ENCODE measurements at regions not wholly inside any gene's neighbourhood (a gene's known extent, or its start where the extent isn't known, plus 50 kb on each side); places are given as distances from the start of the nearest gene placed in this dataset.

- H3K27me3 Mint-ChIP-seq, result peaks cover 7% of the 10 kb centered on the region
- H3K9me3 Mint-ChIP-seq, result no peaks in the 10 kb centered on the region
- H3K27ac Mint-ChIP-seq, result no peak overlapping the region
- H3K4me1 Mint-ChIP-seq, result no peaks in the 10 kb centered on the region
- no peaks in the 10 kb centered on the region for H3K36me3 Mint-ChIP-seq
- no peak overlapping the region for H3K4me3 Mint-ChIP-seq
- no peak for ATAC-seq
Measured at GRCh38 chr5:171582849-171583248, 163.4 kb downstream of the FGF18 start.

DNA sequence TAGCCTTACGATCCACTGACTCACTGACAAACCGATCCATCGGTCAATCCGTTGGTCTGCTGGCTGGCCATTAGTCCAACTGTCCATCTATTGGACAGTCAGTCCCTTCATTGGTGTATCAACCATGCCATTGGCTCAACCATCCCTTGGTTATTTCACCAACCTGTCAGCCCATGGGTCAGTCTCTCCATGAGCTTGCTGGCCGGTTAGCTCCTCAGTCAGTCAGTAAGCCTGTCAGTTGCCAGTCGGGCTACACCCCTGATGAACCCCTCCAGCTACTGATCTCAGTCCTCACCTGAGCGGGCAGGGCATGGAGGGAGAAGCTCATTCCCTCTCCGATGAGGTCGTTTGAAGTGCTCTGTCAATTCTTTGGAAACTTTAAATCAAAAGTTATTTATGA lies 166.5 kb downstream of the FGF18 start:
- Mint-ChIP-seq H3K9me3 (no peaks in the 10 kb centered on the region), H3K36me3 (no peaks in the 10 kb centered on the region), H3K27me3 (peaks cover 7% of the 10 kb centered on the region), H3K4me3 (no peak overlapping the region), H3K27ac (no peak overlapping the region), H3K4me1 (no peaks in the 10 kb centered on the region)
- no peak for ATAC-seq

DNA sequence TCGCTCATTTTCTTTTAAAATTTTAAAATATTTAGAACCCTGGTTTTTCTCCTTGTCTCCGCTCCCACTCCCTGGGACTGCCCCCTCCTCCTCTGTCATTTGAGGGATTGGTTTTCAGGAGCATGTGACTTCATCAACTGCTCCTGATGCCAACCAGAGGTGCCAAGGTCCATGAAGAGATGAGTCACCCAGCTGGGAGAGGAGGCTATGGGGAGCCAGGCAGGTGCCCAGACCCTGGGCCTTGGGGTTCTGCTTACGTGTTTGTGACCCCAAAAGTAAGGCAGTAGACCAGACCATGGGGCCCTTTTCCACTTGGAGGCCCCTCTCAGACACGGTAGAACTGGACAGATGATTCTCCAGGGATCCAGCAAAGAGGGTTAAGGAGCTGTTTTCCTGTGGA lies 167.0 kb downstream of the FGF18 start:
- Mint-ChIP-seq H3K4me3 (no peak overlapping the region), H3K9me3 (no peaks in the 10 kb centered on the region), H3K27me3 (peaks cover 7% of the 10 kb centered on the region), H3K4me1 (no peaks in the 10 kb centered on the region), H3K27ac (no peak overlapping the region), H3K36me3 (no peaks in the 10 kb centered on the region)
- no peak for ATAC-seq

DNA sequence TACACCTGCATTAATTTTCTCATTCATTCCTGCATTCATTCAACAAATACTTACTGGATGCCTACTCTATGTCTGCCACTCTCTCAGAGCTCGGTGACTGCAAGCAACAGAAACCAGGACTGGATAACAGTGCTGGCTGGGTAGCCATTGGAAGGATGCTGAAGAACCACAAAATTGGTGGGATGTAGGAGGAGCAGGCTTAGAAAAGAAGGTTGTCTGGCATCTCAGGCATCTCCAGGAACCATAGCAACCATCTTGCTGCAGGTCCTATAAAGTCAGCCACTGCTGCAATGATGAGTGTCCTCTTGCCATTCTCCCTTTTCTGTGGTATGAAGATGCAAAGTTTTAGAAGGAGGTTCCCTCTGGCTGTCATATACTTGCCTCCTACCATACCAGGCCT lies 168.6 kb downstream of the FGF18 start:
- H3K27ac Mint-ChIP-seq, result no peak overlapping the region
- no peaks in the 10 kb centered on the region for H3K36me3 Mint-ChIP-seq
- no peaks in the 10 kb centered on the region for H3K4me1 Mint-ChIP-seq
- no peak overlapping the region for H3K4me3 Mint-ChIP-seq
- no peak for ATAC-seq
- peaks cover 7% of the 10 kb centered on the region for H3K27me3 Mint-ChIP-seq
- no peaks in the 10 kb centered on the region for H3K9me3 Mint-ChIP-seq

- H3K4me1 Mint-ChIP-seq, result no peaks in the 10 kb centered on the region
- H3K27me3 Mint-ChIP-seq, result peaks cover 7% of the 10 kb centered on the region
- H3K27ac Mint-ChIP-seq, result no peak overlapping the region
- no peaks in the 10 kb centered on the region for H3K36me3 Mint-ChIP-seq
- ATAC-seq, result no peak
- no peak overlapping the region for H3K4me3 Mint-ChIP-seq
- H3K9me3 Mint-ChIP-seq, result no peaks in the 10 kb centered on the region
Measured at GRCh38 chr5:171588790-171589189, 169.3 kb downstream of the FGF18 start.

DNA sequence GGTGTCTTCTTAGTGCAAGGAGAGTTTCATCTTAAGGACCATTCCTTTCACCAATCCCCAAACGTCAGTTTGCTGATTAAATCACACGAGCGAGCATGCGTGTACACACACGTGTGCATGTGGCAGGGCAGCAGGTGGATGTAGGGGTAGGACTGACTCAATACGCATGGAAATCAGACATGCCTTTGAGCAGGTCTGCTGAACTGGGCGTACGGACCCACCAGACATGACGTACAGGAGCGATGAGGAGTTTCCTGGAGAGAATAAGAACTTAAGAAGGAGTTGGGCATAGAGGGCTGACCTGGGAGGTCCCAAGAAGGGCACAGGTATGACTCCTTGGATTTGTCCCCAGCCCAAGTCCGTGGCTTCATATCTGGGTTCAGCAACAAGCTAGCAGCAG lies 170.0 kb downstream of the FGF18 start:
- ATAC-seq, result no peak
- no peak overlapping the region for H3K4me3 Mint-ChIP-seq
- H3K36me3 Mint-ChIP-seq, result no peaks in the 10 kb centered on the region
- H3K27me3 Mint-ChIP-seq, result peaks cover 7% of the 10 kb centered on the region
- no peaks in the 10 kb centered on the region for H3K9me3 Mint-ChIP-seq
- H3K27ac Mint-ChIP-seq, result no peak overlapping the region
- H3K4me1 Mint-ChIP-seq, result no peaks in the 10 kb centered on the region

- H3K27ac Mint-ChIP-seq, result no peak overlapping the region
- no peak overlapping the region for H3K4me3 Mint-ChIP-seq
- H3K9me3 Mint-ChIP-seq, result no peaks in the 10 kb centered on the region
- H3K27me3 Mint-ChIP-seq, result peaks cover 13% of the 10 kb centered on the region
- no peaks in the 10 kb centered on the region for H3K36me3 Mint-ChIP-seq
- H3K4me1 Mint-ChIP-seq, result no peaks in the 10 kb centered on the region
- no peak for ATAC-seq
Measured at GRCh38 chr5:171592076-171592475, 172.6 kb downstream of the FGF18 start.

DNA sequence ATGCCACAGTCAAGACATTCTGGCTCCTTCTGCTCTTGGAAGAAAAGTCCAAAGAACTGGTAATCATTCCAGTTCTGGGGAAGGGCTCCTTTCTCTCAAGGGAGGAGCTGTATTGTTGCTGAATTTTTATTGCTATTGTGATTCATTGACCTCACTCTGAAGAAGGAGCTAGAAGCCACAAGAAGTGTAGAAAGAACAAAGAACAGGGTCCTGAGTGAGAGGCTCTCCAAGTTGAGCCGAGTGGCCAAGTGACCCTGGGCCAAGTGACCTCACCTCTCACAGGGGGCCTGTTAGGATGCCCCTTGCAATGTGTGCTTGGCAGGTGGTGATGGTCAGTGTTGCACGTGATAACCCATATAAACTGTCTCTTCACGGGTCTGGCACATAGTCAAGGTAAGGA lies 173.3 kb downstream of the FGF18 start:
- no peak for ATAC-seq
- Mint-ChIP-seq H3K9me3 (no peaks in the 10 kb centered on the region), H3K27ac (no peak overlapping the region), H3K4me3 (no peak overlapping the region), H3K4me1 (no peaks in the 10 kb centered on the region), H3K36me3 (no peaks in the 10 kb centered on the region), H3K27me3 (peaks cover 13% of the 10 kb centered on the region)

GRCh38 chr5:171593401-171593800 lies 174.0 kb downstream of the FGF18 start:
- Mint-ChIP-seq H3K4me3 (no peak overlapping the region), H3K27me3 (peaks cover 20% of the 10 kb centered on the region), H3K27ac (no peak overlapping the region), H3K4me1 (no peaks in the 10 kb centered on the region), H3K36me3 (no peaks in the 10 kb centered on the region), H3K9me3 (peaks cover 1% of the 10 kb centered on the region)
- ATAC-seq, result no peak

DNA sequence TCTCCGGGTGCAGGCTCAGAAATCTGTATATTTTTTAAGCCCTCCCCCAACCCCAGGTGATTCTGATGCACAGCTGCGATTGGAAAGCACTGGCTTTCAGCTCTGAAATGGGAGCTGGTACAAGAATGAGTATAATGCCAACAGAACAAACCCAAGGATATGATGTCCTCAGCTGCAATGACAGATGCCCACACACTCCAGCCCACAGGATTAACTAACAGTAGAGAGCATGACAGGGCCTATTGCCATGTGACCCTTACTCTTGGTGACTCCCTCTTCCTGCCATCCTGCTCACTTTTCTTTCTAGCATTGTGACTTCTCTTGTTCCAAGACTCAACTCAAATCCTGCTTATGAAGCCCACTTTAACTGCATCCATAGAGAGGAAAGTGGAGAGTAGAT lies 174.5 kb downstream of the FGF18 start:
- H3K4me1 Mint-ChIP-seq, result no peaks in the 10 kb centered on the region
- no peak for ATAC-seq
- no peaks in the 10 kb centered on the region for H3K36me3 Mint-ChIP-seq
- H3K4me3 Mint-ChIP-seq, result no peak overlapping the region
- H3K27ac Mint-ChIP-seq, result no peak overlapping the region
- H3K27me3 Mint-ChIP-seq, result peaks cover 26% of the 10 kb centered on the region
- H3K9me3 Mint-ChIP-seq, result peaks cover 6% of the 10 kb centered on the region

GRCh38 chr5:171595401-171595800 lies 176.0 kb downstream of the FGF18 start:
- no peak for ATAC-seq
- Mint-ChIP-seq H3K9me3 (peaks cover 6% of the 10 kb centered on the region), H3K36me3 (no peaks in the 10 kb centered on the region), H3K27me3 (peaks cover 27% of the 10 kb centered on the region), H3K4me1 (no peaks in the 10 kb centered on the region), H3K27ac (no peak overlapping the region), H3K4me3 (no peak overlapping the region)

- peak; percentile 14 for ATAC-seq
- H3K27me3 Mint-ChIP-seq, result peaks cover 27% of the 10 kb centered on the region
- H3K4me3 Mint-ChIP-seq, result no peak overlapping the region
- H3K9me3 Mint-ChIP-seq, result peaks cover 6% of the 10 kb centered on the region
- H3K4me1 Mint-ChIP-seq, result peaks cover 3% of the 10 kb centered on the region
- H3K27ac Mint-ChIP-seq, result no peak overlapping the region
- H3K36me3 Mint-ChIP-seq, result no peaks in the 10 kb centered on the region
Measured at GRCh38 chr5:171595801-171596231, 176.4 kb downstream of the FGF18 start.

DNA sequence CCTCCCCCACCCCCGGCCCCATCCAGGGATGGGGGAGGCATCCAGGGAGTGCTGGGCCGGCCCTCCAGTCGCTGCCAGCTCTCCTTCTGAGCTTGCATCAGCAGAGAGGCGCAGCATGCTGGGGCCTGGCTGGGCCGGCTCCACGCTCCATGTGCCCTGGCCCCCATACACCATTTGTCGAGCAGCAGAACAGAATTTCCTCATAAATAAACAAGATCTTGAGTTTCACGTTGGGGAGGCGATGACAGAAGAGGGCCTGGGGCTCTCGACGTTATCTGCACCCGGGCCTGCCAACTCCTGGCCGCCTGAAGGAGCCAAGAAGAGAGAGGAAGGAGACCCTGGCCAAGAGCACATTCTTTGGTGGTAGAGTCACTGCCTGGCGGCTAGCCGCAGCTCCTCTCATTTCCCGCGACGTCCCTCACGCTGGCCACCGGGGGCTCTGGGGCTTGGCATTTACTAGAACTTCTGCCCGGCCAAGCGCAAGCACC lies 177.0 kb downstream of the FGF18 start:
- Mint-ChIP-seq H3K4me1 (peaks cover 5% of the 10 kb centered on the region), H3K27ac (no peak overlapping the region), H3K4me3 (no peak overlapping the region), H3K36me3 (no peaks in the 10 kb centered on the region), H3K27me3 (peaks cover 27% of the 10 kb centered on the region), H3K9me3 (peaks cover 6% of the 10 kb centered on the region)
- ATAC-seq, result no peak

DNA sequence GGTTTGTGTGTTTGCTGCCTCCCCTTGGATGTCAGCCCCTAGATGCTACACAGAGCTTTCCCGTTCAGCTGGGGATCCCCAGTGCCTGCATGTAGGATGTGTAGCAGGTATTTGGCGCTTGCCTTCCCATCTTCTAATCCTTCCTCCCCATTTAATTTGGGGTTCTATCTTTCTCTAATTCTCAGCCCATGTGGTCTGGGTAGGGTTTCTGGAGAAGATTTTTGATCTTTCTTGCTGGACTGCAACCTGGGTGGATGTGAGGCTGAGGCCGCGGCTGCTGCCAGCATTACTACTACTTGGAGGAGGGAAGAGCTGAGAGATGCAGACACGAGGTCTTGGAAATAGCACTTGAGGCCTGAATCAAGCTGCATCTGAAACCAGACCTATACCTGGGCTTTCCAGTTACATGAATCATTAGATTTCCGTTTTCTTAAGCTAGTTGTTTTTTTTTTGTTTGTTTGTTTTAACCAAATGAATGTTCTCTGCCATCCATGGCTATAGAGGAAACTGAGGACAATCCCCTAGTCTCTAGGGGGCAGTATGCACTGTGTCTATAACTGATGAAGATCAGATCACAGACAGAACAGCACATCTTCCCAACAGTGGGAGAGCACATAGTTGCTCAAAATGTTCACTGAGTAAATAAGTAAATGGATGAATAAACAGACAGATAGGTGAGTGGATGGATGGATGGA lies 178.6 kb downstream of the FGF18 start:
- peaks cover 27% of the 10 kb centered on the region for H3K27me3 Mint-ChIP-seq
- no peaks in the 10 kb centered on the region for H3K36me3 Mint-ChIP-seq
- peaks cover 5% of the 10 kb centered on the region for H3K4me1 Mint-ChIP-seq
- H3K27ac Mint-ChIP-seq, result no peak overlapping the region
- no peak for ATAC-seq
- H3K4me3 Mint-ChIP-seq, result no peak overlapping the region
- H3K9me3 Mint-ChIP-seq, result peaks cover 6% of the 10 kb centered on the region

GRCh38 chr5:171598641-171599152 lies 179.2 kb downstream of the FGF18 start:
- no peaks in the 10 kb centered on the region for H3K36me3 Mint-ChIP-seq
- H3K4me3 Mint-ChIP-seq, result no peak overlapping the region
- no peak overlapping the region for H3K27ac Mint-ChIP-seq
- H3K4me1 Mint-ChIP-seq, result peaks cover 5% of the 10 kb centered on the region
- H3K9me3 Mint-ChIP-seq, result peaks cover 6% of the 10 kb centered on the region
- ATAC-seq, result no peak
- peaks cover 28% of the 10 kb centered on the region for H3K27me3 Mint-ChIP-seq

- Mint-ChIP-seq H3K36me3 (no peaks in the 10 kb centered on the region), H3K27me3 (peaks cover 36% of the 10 kb centered on the region), H3K27ac (no peak overlapping the region), H3K9me3 (peaks cover 6% of the 10 kb centered on the region), H3K4me1 (peaks cover 5% of the 10 kb centered on the region), H3K4me3 (no peak overlapping the region)
- no peak for ATAC-seq
Measured at GRCh38 chr5:171599411-171599810, 180.0 kb downstream of the FGF18 start.
